ENCODE measurements at regions not wholly inside any gene's neighbourhood (a gene's known extent, or its start where the extent isn't known, plus 50 kb on each side); places are given as distances from the start of the nearest gene placed in this dataset.

DNA sequence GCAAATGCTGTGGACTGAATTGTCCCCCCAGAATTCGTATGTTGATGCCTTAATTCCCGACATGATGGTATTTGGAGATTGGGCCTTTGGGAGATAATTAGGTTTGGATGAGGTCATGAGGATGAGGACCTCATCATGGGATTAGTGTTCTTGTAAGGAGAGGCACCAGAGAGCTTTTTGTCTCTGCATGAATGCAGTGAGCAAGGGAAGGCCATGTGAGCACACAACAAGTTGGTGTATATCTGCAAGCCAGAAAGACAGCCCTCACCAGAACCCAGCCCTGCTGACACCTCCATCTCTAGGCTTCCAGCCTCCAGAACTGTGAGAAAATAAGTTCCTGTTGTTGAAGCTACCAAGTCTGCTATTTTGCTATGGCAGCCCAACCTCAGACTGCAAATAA, 51.9 kb upstream of the SMCO2 start:
- Histone ChIP-seq H3K9ac (ENCODE audit: extremely low read depth, low read length, poor library complexity, severe bottlenecking) (no peak overlapping the region), H3K27me3 (ENCODE audit: control insufficient read depth, insufficient read depth, low read length, poor library complexity, severe bottlenecking) (no peaks in the 10 kb centered on the region), H3K4me1 (ENCODE audit: control insufficient read depth, insufficient read depth, low read length) (no peaks in the 10 kb centered on the region), H3K4me3 (ENCODE audit: low read length) (no peak overlapping the region), H3K27ac (ENCODE audit: low read depth, low read length) (no peak overlapping the region), H3K36me3 (ENCODE audit: control insufficient read depth, insufficient read depth, low read length) (peaks cover 19% of the 10 kb centered on the region), H3K9me3 (ENCODE audit: control insufficient read depth, low read length) (peaks cover 10% of the 10 kb centered on the region)
- Mint-ChIP-seq H3K4me3 (no peak overlapping the region), H3K4me1 (no peaks in the 10 kb centered on the region), H3K27ac (no peak overlapping the region), H3K27me3 (ENCODE audit: insufficient read depth) (no peaks in the 10 kb centered on the region), H3K36me3 (ENCODE audit: low read depth) (peaks cover 42% of the 10 kb centered on the region), H3K9me3 (peaks cover 5% of the 10 kb centered on the region)
- no peak for DNase-seq
- WGBS, 2 experiments (ENCODE audit: insufficient coverage in 1 of 2, insufficient read length in 1 of 2): 90 to 94% methylated on average over 2 of the region's 2 CpGs
- TF ChIP-seq, protein P1, sequence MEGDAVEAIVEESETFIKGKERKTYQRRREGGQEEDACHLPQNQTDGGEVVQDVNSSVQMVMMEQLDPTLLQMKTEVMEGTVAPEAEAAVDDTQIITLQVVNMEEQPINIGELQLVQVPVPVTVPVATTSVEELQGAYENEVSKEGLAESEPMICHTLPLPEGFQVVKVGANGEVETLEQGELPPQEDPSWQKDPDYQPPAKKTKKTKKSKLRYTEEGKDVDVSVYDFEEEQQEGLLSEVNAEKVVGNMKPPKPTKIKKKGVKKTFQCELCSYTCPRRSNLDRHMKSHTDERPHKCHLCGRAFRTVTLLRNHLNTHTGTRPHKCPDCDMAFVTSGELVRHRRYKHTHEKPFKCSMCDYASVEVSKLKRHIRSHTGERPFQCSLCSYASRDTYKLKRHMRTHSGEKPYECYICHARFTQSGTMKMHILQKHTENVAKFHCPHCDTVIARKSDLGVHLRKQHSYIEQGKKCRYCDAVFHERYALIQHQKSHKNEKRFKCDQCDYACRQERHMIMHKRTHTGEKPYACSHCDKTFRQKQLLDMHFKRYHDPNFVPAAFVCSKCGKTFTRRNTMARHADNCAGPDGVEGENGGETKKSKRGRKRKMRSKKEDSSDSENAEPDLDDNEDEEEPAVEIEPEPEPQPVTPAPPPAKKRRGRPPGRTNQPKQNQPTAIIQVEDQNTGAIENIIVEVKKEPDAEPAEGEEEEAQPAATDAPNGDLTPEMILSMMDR (conservative IDR thresholded peaks at IDR 0.05): no peak

GRCh38 chr12:27396216-27396815, 50.2 kb upstream of the SMCO2 start:
- no peak overlapping the region for H3K4me3 ChIP-seq (ENCODE audit: low read length)
- TF ChIP-seq, protein P1 (conservative IDR thresholded peaks at IDR 0.05): no peak
- no peaks in the 10 kb centered on the region for H3K27me3 Mint-ChIP-seq (ENCODE audit: insufficient read depth)
- no peaks in the 10 kb centered on the region for H3K4me1 Mint-ChIP-seq
- no peaks in the 10 kb centered on the region for H3K27me3 ChIP-seq (ENCODE audit: control insufficient read depth, insufficient read depth, low read length, poor library complexity, severe bottlenecking)
- H3K36me3 Mint-ChIP-seq (ENCODE audit: low read depth): peaks cover 34% of the 10 kb centered on the region
- H3K36me3 ChIP-seq (ENCODE audit: control insufficient read depth, insufficient read depth, low read length): peaks cover 8% of the 10 kb centered on the region
- no peaks in the 10 kb centered on the region for H3K4me1 ChIP-seq (ENCODE audit: control insufficient read depth, insufficient read depth, low read length)
- WGBS, 2 experiments (ENCODE audit: insufficient coverage in 1 of 2, insufficient read length in 1 of 2): 94 to 97% methylated on average over 6 of the region's 6 CpGs
- H3K9me3 ChIP-seq (ENCODE audit: control insufficient read depth, low read length): peaks cover 2% of the 10 kb centered on the region
- H3K4me3 Mint-ChIP-seq: no peak overlapping the region
- no peak overlapping the region for H3K27ac Mint-ChIP-seq
- no peak overlapping the region for H3K27ac ChIP-seq (ENCODE audit: low read depth, low read length)
- peaks cover 1% of the 10 kb centered on the region for H3K9me3 Mint-ChIP-seq
- no peak for DNase-seq
- H3K9ac ChIP-seq (ENCODE audit: extremely low read depth, low read length, poor library complexity, severe bottlenecking): no peak overlapping the region

Measured in endodermal cell (in vitro differentiated cells).